Fibroblast of skin of right quadriceps (primary cell): ENCODE measurements at regions not wholly inside any gene's neighbourhood (a gene's known extent, or its start where the extent isn't known, plus 50 kb on each side); places are given as distances from the start of the nearest gene placed in this dataset.
A peak's percentile ranks its signal among the peaks of the same experiment; 100 is the strongest.

ENCODE experiments used
- DNase-seq: peaks from one replicate; pipeline ENCODE4 v3.0.0-alpha.2; 2013

DNA sequence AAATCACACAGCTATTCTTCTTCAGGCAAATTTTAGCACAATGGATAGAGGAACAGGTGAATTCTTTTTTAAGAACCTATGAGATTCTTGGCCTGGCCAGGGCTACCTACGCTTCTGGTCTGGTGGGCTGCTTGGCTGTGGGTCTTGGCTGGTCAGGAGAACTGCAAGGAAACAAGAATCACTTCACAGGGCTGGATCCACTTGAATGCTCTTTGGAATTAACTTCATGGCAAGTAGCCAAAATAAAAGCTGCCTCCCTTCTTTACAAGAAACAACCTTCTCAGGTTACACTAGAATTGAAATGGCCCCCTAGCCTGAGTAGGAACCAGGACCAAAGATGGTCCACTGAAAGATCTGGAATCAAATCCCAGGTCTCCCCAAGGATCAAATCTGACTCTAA is 519.1 kb downstream of the IQCM start:
- DNase-seq = no peak

DNA sequence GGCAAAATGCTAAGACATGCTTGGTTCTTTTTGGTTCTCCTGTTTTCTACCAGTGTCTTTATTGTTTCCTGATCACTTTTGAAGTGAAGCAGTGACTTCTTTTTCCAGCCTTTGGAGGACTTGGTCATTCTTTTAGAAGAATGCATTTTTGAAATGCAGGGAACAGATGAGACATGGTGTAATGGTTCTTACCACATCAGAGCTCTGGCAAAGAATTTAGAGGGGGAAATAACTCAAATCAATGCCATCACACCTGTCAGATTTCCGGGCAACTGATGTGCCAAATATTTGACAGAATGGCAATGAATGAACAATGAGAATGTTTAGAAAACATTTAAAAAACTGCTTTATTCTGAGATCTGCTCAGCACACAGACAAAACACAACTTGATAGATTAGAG is 519.6 kb downstream of the IQCM start:
- no peak for DNase-seq

- DNase-seq = no peak
Measured at GRCh38 chr4:149294601-149295000, 521.0 kb downstream of the IQCM start.

GRCh38 chr4:149293046-149293649 is 522.5 kb downstream of the IQCM start:
- no peak for DNase-seq

GRCh38 chr4:149292425-149293007 is 523.1 kb downstream of the IQCM start:
- DNase-seq = no peak

- peak; percentile 9 for DNase-seq
Measured at GRCh38 chr4:149291463-149291862, 524.2 kb downstream of the IQCM start.

DNA sequence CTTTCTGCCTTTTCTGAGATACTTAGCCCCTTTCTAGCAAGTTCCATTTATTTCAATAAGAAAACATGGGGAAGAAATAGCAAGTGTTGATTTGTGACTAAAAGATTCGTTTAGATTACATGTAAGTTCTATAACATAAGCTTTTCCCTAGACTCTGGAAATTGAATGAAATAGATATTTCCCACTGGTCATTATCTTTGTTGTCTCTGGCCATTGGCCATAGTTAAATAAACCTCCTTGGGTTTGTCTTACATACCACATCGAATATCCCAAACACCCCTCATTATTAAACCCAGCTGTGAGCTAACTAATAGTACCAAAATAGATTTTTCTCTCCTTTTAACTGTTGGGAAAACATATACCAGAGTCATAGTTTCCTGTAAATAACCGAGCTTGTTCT is 534.8 kb downstream of the IQCM start:
- no peak for DNase-seq

DNA sequence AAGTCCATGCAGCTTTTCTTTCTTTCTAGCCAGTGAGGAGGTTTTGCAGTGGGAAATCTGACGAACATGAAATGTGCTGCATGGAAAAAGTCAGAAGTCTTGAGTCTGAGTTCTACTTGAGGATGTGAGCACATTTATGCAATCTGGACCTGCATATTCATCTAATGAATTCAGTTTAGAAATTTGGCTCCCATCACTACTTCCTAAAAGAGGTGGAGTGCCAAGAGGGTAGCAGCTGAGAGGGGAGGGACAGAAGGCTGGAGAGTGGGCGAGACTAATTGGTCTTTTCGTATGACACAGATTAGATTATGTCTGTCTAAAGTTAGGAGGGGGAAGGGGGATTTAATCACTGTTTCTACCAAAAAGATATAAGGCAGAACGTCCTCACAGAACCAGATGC is 535.9 kb downstream of the IQCM start:
- no peak for DNase-seq

GRCh38 chr4:149279331-149279730 is 536.3 kb downstream of the IQCM start:
- no peak for DNase-seq

GRCh38 chr4:149277705-149278104 is 537.9 kb downstream of the IQCM start:
- no peak for DNase-seq

DNA sequence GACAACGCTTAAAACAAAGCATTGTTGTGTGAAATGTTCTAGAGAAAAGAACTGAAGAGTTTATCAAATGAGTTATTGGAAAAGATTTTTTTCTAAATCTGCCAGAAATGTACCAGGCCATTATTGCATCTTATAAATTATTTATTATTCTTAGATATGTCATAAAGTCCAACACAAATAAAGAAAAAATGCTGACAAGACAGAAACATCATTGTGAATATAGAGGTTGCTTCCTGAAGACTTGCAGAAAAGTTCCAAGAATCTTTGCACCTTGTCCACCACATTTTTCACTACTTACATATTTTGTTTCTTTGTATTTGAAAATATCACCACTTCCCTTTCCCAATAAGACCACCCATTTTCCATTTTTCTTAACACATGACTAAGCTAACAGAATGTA is 545.8 kb downstream of the IQCM start:
- DNase-seq = no peak

DNA sequence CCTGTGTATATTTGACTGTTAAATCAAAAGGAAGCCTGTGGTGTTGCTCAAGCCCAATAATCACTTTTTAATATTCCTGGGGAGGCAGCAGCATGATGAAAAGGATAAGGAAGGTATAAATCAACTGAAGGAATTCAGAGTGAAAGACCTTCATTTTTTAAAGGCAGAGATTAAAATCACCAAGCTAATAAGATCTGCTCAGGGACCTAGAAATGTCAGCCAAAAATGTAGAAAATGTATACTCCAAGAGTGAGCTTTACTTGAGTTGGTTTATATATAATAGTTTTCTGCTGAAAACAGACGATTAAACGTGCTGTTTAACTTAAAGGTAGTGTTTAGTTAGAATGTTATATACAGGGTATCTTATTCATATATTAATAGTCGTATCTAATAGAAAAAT is 549.3 kb downstream of the IQCM start:
- no peak for DNase-seq

GRCh38 chr4:149265645-149266044 is 550.0 kb downstream of the IQCM start:
- no peak for DNase-seq

GRCh38 chr4:149264093-149264733 is 551.4 kb downstream of the IQCM start:
- DNase-seq = peak; percentile 53

DNA sequence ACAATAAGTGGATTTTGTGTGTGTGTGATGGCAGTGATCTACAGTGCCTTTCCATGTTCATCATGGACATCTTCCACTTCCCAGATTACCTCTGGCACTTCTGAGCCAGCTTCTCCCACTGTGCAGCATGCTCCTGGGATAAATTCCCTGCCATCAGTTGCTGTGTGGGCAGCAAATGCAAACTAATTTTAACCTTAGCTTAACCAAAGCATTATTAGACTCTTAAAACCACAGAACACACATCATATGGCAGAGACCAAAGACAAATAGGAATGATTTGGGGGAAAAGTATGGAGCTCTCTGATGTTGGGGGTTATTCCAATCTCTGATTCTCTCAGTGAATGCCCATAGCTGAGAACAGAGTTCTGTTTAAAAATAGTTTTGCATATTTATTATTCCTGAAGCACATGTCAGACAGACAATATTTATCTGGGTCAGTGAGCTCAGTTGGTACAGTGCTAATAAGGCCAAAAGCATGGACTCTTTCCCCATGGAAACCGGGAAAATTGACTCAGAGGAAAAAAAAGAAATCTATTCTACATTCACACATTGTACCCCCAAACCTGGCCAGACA is 567.4 kb downstream of the IQCM start:
- DNase-seq = no peak

GRCh38 chr4:149247164-149247563 is 568.5 kb downstream of the IQCM start:
- no peak for DNase-seq

DNA sequence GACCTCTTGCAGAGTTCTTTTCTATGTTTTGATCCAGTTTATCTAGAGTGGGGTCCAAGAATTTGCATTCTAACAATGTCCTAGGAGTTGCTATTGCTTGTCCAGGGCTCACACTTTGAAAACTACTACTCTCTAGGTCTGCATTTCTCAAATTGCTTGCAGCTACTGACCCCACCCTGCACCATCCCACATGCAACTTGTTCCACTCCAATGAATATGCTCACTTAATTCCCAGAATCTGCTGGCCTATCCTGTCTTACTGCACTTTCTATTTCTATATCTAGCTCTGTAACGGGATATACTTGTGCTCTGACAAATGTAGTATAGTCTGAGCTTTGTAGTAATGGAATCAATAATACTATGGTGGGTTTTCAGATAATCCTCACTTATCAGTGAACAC is 570.3 kb downstream of the IQCM start:
- no peak for DNase-seq

GRCh38 chr4:149238097-149238496 is 577.5 kb downstream of the IQCM start:
- no peak for DNase-seq

- DNase-seq = no peak
Measured at GRCh38 chr4:149234798-149235197, 580.8 kb downstream of the IQCM start.

DNA sequence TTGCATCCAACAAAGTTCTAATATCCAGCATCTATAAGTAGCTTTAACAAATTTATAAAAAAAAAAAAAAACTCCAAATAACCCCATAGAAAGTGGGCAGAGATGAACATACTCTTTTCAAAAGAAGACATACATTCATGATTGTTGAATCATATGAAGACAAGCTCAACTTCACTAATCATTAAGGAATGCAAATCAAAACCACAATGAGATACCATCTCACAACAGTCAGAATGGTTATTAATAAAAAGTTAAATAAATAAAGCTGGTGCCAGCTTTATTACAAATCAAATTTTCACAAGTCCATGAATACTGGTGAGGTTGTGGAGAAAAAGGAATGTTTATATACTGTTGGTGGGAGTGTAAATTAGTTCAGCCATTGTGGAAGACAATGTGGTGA is 592.0 kb downstream of the IQCM start:
- DNase-seq = peak; percentile 68

DNA sequence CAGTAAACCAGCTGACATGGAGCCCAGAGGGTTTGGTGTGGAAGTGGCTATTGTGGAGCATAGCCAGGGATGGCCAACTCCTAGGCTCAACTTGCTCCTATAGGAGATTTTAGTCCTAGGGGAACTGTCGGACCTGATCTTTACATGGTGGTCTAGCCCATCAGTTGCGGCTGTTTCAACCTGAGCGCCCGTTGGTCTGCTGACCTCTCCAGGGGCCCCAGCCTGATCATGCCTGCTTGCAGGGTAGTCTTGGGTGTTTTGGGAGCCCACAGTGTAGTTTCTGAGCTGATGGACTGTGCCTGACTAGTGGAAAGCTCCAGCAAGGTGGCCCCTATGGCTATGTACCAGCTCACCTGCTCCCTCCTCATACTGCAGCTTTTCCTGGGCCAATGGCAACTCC is 597.0 kb downstream of the IQCM start:
- no peak for DNase-seq

DNA sequence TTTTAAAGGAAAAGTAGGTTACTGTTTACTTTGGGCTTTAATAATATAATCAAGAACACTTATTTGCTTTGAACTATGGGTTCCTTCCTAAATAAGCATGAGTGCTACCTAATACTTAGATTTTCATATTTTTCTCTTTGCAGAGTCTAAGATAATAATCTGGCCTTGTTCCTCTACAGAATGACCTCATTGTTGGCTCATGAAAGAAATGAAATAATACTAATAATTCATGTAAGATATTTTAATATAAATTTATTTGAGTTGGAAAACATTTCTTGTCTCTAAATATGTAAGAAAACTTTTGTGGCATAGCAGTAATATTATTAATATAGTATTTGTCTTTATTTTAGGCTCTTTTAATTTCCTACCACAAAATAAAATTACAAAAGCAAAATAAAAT is 601.3 kb downstream of the IQCM start:
- DNase-seq = no peak

DNA sequence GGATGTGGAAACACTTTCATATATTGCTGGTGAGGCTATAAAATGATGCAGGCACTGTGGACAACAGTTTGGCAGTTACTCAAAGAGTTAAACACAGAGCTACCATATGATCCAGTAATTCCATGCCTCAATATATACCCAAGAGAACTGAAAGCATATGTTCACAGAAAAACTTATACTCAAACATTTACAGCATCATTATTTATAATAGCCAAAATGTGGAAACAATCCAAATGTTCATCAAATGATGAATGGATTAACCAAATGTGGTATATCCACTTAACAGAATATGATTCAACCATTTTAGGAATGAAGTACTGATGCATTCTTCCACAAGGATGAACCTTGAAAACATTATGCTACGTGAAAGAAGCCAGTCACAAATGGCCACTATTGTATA is 603.8 kb downstream of the IQCM start:
- DNase-seq = peak; percentile 64

GRCh38 chr4:149203256-149204001 is 612.2 kb downstream of the IQCM start:
- peak; percentile 15 for DNase-seq
